Tibial artery (tissue), 4 donors: ENCODE measurements at regions not wholly inside any gene's neighbourhood (a gene's known extent, or its start where the extent isn't known, plus 50 kb on each side); places are given as distances from the start of the nearest gene placed in this dataset.
"Not testable (repeated sequence)": the region's sequence is repeated elsewhere in the genome, so short reads cannot be mapped to it uniquely, and the experiment has no call there.

Source experiments
- DNase-seq, 2 donors: peaks; one replicate each; pipeline ENCODE4 v3.0.0-alpha.2; 2019
- H3K27ac ChIP-seq, 2 donors: fragments of 200-600 bp; sonication (generic) in 1 of 2; 1 replicate in 1 of 2; 2 replicates in 1 of 2; pipeline ENCODE4 v1.5.1; 2018 to 2019; ENCODE audit warnings: mild to moderate bottlenecking in 1 of 2
- H3K27me3 ChIP-seq, 2 donors: fragments of 200-600 bp; sonication (generic) in 1 of 2; one replicate each; pipeline versions ENCODE4 v1.5.1 to v1.6.0; 2016 to 2019
- H3K36me3 ChIP-seq, 3 donors: fragments of 200-600 bp; sonication (generic) in 2 of 3; one replicate each; pipeline ENCODE4 v1.5.1; 2016 to 2019; ENCODE audit warnings: mild to moderate bottlenecking in 2 of 3
- H3K4me1 ChIP-seq, 4 donors: fragments of 200-600 bp; sonication (generic) in 2 of 4; 1 replicate in 3 of 4; 2 replicates in 1 of 4; pipeline ENCODE4 v1.5.1; 2016 to 2019
- H3K4me3 ChIP-seq, 2 donors: fragments of 200-600 bp; sonication (generic) in 1 of 2; 1 replicate in 1 of 2; 2 replicates in 1 of 2; pipeline ENCODE4 v1.5.1; 2018 to 2019; ENCODE audit warnings: mild to moderate bottlenecking in 2 of 2
- H3K9me3 ChIP-seq, 3 donors: fragments of 200-600 bp; sonication (generic) in 1 of 3; one replicate each; pipeline ENCODE4 v1.5.1; 2016 to 2019
- CTCF ChIP-seq, 2 experiments: fragments of 200-600 bp in 1 of 2; fragments of 450-650 bp in 1 of 2; IDR thresholded peaks; one replicate each; pipeline ENCODE4 v1.5.1; 2017 to 2019; ENCODE audit warnings: antibody characterized with exemption in 2 of 2, mild to moderate bottlenecking in 1 of 2, moderate library complexity in 1 of 2
- intact Hi-C: fragments of 100-400 bp; cut with DNase I; formaldehyde crosslinking; loops from one replicate; pipeline ENCODE4 v1.15.0; 2023; ENCODE audit warnings: low total_unique reads

GRCh38 chr7:19916046-19916445 is 142.6 kb upstream of the TMEM196 start:
- Histone ChIP-seq H3K27ac (no peak overlapping the region), H3K36me3 (no peaks in the 10 kb centered on the region), H3K4me3 (no peak overlapping the region), H3K27me3 (no peaks in the 10 kb centered on the region), H3K9me3 (no peaks in the 10 kb centered on the region), H3K4me1 (peaks cover 0 to 20% (median 6%) of the 10 kb centered on the region in 4 donors)
- no peak for TF ChIP-seq CTCF (IDR thresholded peaks at IDR 0.05)
- intact Hi-C loops: no loop called here
- DNase-seq: no peak

GRCh38 chr7:19915596-19915995 is 142.2 kb upstream of the TMEM196 start:
- H3K36me3 ChIP-seq: no peaks in the 10 kb centered on the region
- no peak for TF ChIP-seq CTCF (IDR thresholded peaks at IDR 0.05)
- H3K4me1 ChIP-seq: peaks cover 0 to 18% (median 6%) of the 10 kb centered on the region in 4 donors
- intact Hi-C loops: no loop called here
- no peak overlapping the region for H3K4me3 ChIP-seq
- DNase-seq: no peak
- no peaks in the 10 kb centered on the region for H3K9me3 ChIP-seq
- no peak overlapping the region for H3K27ac ChIP-seq
- H3K27me3 ChIP-seq: no peaks in the 10 kb centered on the region

GRCh38 chr7:19914866-19915265 is 141.4 kb upstream of the TMEM196 start:
- intact Hi-C loops: no loop called here
- Histone ChIP-seq H3K27me3 (no peaks in the 10 kb centered on the region), H3K27ac (no peak overlapping the region), H3K36me3 (no peaks in the 10 kb centered on the region), H3K4me1 (peaks cover 0 to 11% (median 2%) of the 10 kb centered on the region in 4 donors), H3K4me3 (no peak overlapping the region), H3K9me3 (no peaks in the 10 kb centered on the region)
- TF ChIP-seq CTCF (IDR thresholded peaks at IDR 0.05): no peak
- no peak for DNase-seq

- Histone ChIP-seq H3K36me3 (no peaks in the 10 kb centered on the region), H3K4me3 (no peak overlapping the region), H3K27me3 (no peaks in the 10 kb centered on the region), H3K9me3 (no peaks in the 10 kb centered on the region), H3K4me1 (no peaks in the 10 kb centered on the region), H3K27ac (no peak overlapping the region)
- intact Hi-C loops: no loop called here
- DNase-seq: no peak
- no peak for TF ChIP-seq CTCF (IDR thresholded peaks at IDR 0.05)
Observed at GRCh38 chr7:19900118-19900517, 126.7 kb upstream of the TMEM196 start.

- intact Hi-C loops: no loop called here
- DNase-seq: no peak
- Histone ChIP-seq H3K27ac (no peak overlapping the region), H3K9me3 (no peaks in the 10 kb centered on the region), H3K4me1 (no peaks in the 10 kb centered on the region), H3K27me3 (no peaks in the 10 kb centered on the region), H3K4me3 (no peak overlapping the region), H3K36me3 (no peaks in the 10 kb centered on the region)
- TF ChIP-seq CTCF (IDR thresholded peaks at IDR 0.05): no peak
Observed at GRCh38 chr7:19899529-19899928, 126.1 kb upstream of the TMEM196 start.

GRCh38 chr7:19882893-19883292 is 109.5 kb upstream of the TMEM196 start:
- DNase-seq, H3K36me3 ChIP-seq: not testable (repeated sequence)

More at GRCh38 chr7:19882893-19883292, 109.5 kb upstream of the TMEM196 start:
- H3K4me1 ChIP-seq, intact Hi-C loops, H3K27ac ChIP-seq, H3K27me3 ChIP-seq, H3K4me3 ChIP-seq: not testable (repeated sequence)
- peaks cover 0 to 17% (median 0%) of the 10 kb centered on the region in 3 donors for H3K9me3 ChIP-seq
